Coronary artery (tissue), 2 donors: ENCODE measurements at regions not wholly inside any gene's neighbourhood (a gene's known extent, or its start where the extent isn't known, plus 50 kb on each side); places are given as distances from the start of the nearest gene placed in this dataset.

Experiments
- DNase-seq: peaks from one replicate; pipeline ENCODE4 v3.0.0-alpha.2; 2017; ENCODE audit warnings: low spot score
- H3K27ac ChIP-seq, 2 donors: fragments of 200-600 bp; sonication (generic); one replicate each; pipeline ENCODE4 v1.5.1; 2016 to 2019
- H3K4me3 ChIP-seq: fragments of 200-600 bp; sonication (generic); 2 replicates; pipeline ENCODE4 v1.5.1; 2016; ENCODE audit warnings: mild to moderate bottlenecking, moderate library complexity
- CTCF ChIP-seq: fragments of 200-600 bp; sonication (generic); IDR thresholded peaks from one replicate; pipeline ENCODE4 v1.5.1; 2019; ENCODE audit warnings: antibody characterized with exemption

DNA sequence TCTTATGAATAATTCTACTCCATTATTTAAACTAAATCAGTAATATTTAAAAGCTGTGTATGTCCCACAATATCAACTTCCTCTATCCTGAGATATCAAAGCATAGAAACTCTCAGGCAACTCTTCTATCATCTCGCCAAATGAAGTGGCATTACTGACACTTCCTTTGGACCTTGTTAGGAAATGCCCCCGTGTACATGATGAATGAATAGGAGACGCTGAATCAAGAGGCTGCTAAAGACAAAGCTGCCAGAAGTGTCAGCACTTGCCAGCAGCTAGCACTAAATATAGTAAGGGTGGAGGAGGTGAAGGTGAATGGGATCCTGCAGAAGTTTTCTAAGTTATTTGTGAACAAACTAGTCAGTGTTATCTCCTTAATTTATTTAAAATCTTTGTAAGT is 99.5 kb upstream of the BLTP1 start:
- Histone ChIP-seq H3K4me3 (no peak overlapping the region), H3K27ac (no peak overlapping the region)
- no peak for TF ChIP-seq CTCF
- no peak for DNase-seq

- no peak overlapping the region for H3K27ac ChIP-seq
- TF ChIP-seq CTCF: no peak
- no peak overlapping the region for H3K4me3 ChIP-seq
- no peak for DNase-seq
These were observed 99.0 kb upstream of the TRPC3 start for GRCh38 chr4:122050841-122051240.

DNA sequence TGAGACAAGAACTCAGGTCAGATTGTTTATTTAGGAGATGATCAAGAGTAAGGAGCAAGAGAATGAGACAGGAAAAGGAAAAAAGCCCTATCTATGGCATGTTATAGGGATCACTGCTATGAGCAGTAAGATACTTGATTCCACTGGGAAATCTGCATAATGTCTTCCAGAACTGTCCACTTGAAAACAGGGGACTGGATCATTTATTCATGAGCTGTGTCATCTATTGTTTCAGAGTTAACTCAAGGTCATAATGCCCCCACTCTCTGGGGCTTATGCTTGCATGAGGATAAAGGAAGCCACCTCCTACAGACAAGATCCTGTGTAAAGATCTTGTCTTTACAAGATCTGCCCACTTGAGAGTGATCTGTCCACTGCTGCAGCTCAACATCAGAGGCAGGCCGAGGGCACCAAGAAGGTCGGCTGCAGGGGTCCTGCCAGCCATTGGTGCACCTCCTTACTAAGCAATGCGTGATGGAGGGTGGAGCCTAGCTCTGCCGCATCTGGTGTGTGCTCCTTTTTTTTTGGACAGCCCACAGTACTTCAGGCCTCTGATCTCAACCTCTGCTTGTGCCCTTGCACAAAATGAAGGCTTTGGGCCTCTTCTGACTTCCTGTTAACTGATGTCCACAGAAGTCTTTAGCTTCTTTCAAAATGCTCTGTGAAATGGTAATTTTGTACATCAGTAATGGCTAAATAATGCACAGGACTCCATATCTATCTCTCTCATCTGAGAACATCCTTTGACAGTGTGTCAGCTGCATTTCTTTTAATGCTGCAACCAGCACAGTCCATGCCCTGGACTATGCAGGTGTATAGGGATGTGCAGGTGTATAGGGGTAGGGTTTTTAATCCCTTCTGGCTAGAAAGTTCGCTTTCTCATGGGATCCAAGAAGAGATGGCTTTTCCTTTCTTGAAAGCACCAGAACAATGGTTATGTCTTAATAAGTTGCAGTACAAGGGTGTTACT is 95.9 kb upstream of the TRPC3 start:
- TF ChIP-seq CTCF: no peak
- no peak for DNase-seq
- H3K27ac ChIP-seq: no peak overlapping the region
- no peak overlapping the region for H3K4me3 ChIP-seq

DNA sequence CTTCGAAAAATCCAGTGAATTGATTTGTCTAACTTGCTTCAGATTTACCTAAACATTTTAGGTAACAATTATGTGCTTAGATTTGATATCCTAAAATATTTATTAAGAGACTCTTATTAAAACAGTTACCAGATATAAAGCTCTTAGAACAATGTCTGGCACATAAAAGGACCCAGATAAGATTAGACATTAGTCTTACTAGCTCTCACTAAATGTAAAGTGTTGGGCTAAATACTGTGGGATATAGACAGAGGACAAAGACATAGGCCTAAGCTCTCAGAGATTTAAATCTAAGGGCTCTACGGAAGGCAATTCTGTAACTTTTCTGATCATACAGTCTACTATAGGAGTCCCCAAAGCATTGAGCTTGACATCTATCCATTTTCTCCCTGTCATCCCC is 94.4 kb upstream of the TRPC3 start:
- Histone ChIP-seq H3K27ac (no peak overlapping the region), H3K4me3 (no peak overlapping the region)
- DNase-seq: no peak
- no peak for TF ChIP-seq CTCF

DNA sequence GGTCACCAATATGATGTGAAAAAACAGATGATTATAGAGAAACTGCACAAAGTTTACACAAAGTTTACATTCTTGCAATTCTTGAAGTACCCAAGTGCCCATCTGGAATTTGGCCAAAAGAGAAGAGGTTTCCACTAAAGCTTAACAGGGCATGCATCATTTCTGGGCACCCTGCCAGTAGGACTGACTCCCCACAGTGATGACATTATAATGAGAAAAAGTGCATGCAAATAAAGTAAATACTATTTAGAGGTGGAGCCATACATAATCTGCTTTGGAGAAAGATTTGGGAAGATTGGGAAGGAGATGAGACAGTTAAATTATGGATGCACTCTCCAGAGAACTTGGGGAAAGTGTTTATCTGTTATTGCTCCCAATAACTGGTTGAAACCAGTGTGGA is 93.7 kb upstream of the TRPC3 start:
- DNase-seq: no peak
- H3K4me3 ChIP-seq: no peak overlapping the region
- H3K27ac ChIP-seq: no peak overlapping the region
- TF ChIP-seq CTCF: no peak

DNA sequence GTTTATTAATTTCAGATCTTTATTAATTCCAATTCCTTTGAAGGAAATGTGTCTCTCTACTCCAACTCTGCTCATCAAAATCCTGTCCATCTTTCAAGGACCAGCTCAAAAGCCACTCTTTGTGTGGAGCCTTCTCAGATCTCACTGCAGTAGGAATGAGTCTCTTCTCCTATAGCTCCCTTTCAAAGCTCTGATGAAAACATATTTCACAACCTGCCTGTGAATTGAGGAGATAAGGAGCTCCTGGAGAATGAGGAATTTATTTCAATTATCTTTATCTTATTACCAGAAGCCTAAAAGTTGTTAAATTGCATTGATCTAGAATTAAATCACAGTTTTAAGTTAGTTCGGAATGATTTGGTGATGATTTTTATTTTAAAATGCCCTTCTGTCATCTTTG is 92.6 kb upstream of the TRPC3 start:
- Histone ChIP-seq H3K4me3 (no peak overlapping the region), H3K27ac (no peak overlapping the region)
- DNase-seq: no peak
- TF ChIP-seq CTCF: no peak

- H3K4me3 ChIP-seq: no peak overlapping the region
- H3K27ac ChIP-seq: no peak overlapping the region
- DNase-seq: no peak
- TF ChIP-seq CTCF: no peak
These were observed 89.5 kb upstream of the TRPC3 start for GRCh38 chr4:122041312-122041711.
